Activated effector memory CD4-positive, alpha-beta T cell treated with anti-CD3 and anti-CD28 coated beads, Interleukin-2, amount 50 U/mL, for 16 hours (primary cell): ENCODE measurements at regions not wholly inside any gene's neighbourhood (a gene's known extent, or its start where the extent isn't known, plus 50 kb on each side); places are given as distances from the start of the nearest gene placed in this dataset.

Experiments
- DNase-seq: peaks from one replicate; pipeline ENCODE4 v3.0.0-alpha.2; 2020

DNA sequence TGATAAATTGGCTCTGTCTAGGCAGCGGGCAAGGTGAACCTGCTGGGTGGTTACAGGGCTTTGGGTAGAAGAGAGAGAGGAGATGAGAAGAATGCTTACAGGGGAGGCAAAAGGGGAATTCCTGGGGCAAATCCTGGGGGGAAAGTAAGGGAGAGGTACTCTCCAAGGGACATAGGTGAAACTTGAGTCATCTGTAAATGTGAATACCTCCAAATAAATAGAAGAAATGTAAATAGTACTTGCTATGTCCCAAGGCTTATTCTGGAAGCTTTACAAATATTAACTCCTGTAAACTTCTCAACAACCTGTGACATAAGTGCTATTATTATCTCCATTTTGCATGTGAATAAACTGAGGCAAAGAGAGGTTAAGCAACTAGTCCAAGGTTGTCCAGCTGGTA is 57.7 kb upstream of the CDK13 start:
- DNase-seq = no peak

DNA sequence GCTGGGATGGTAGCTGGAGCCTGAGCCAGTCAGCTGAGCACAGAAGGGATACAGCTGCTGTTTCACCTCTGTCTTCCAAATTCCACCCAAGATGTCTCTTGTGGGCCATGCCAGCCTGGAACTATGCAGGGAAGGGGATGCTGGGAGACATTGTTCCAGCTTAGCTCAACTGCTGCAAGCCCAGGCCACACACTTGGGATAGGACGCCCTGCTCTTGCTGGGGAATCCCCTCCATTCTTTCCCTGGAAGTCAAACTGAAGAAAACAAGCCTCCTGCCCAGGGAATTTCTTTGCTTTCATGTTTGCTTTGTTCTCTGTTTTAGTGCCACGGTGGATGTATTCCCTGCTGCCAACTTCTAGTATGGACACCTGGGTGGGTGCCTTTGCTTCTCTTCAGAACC is 55.2 kb upstream of the CDK13 start:
- DNase-seq = no peak

DNA sequence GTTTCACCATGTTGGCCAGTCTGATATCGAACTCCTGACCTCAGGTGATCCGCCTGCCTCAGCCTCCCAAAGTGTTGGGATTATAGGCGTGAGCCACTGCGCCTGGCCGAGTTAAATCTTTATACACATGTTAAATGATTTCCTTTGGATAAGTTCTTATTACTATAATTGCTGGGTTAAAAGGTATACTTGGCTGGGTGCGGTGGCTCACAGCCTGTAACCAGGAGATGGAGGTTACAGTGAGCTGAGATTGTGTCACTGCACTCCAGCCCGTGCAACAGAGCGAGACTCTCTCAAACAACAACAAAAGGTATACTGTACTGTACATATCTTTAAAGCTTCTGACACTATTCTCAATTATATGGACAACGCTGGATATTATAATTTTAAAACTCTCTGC is 53.2 kb upstream of the CDK13 start:
- DNase-seq = no peak

DNA sequence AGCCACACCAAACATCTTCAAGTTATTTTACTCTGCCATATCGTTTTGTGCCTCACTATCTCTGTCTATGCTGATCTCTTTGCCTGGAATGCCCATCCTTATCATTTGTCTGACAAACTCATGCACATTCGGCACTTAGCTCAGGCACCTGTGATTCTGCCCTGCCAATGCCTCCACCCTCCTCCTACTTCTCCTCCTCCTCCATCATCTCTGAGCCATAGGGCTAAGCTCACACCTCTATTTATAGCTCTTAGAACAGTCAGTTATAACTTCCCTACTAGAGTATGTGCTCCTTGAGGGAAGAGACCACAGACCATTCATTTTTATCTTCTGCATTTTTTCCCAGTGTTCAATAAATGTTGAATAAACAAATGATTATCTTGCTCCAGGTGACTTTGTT is 51.2 kb upstream of the CDK13 start:
- no peak for DNase-seq
